Erythroblast (primary cell): ENCODE measurements at regions not wholly inside any gene's neighbourhood (a gene's known extent, or its start where the extent isn't known, plus 50 kb on each side); places are given as distances from the start of the nearest gene placed in this dataset.

Experiments used
- GATA1 ChIP-seq: IDR thresholded peaks from 2 replicates; pipeline ENCODE4 v1.6.1; 2011; ENCODE audit warnings: low read depth, mild to moderate bottlenecking, control low read depth, low read length, moderate library complexity
- POLR2A ChIP-seq: IDR thresholded peaks from 2 replicates; pipeline ENCODE4 v1.6.1; 2011; ENCODE audit warnings: mild to moderate bottlenecking, low read length

GRCh38 chr21:41561701-41562100 lies 53.7 kb upstream of the TMPRSS2 start:
- TF ChIP-seq POLR2A = no peak
- no peak for TF ChIP-seq GATA1
